C4-2B (cell line): ENCODE measurements at regions not wholly inside any gene's neighbourhood (a gene's known extent, or its start where the extent isn't known, plus 50 kb on each side); places are given as distances from the start of the nearest gene placed in this dataset.

ENCODE experiments used
- CTCF ChIP-seq: fragments of 450-650 bp; conservative IDR thresholded peaks from 2 replicates; pipeline ENCODE4 v1.5.1; 2017; ENCODE audit warnings: mild to moderate bottlenecking
- ZFX ChIP-seq: fragments of 450-650 bp; IDR thresholded peaks from 2 replicates; pipeline ENCODE4 v1.6.1; 2017

DNA sequence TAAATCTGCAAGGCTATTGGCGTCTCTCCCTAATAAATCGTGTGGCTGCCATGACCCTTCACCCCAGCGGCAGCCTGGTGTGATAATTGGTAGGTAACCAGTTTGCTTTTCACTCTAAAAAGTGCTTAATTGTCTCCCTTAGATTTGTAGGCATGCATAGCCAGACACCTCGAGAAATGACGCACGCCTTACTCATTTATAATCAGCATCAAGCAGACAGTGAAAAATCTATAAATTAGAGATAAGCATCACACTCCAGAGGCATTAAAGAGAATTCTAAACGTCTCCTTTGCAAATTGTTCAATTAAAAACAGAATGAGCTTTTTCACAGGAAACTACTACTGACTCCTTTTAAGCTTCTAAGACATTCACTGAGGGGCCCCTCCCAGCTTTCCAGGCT, 110.2 kb upstream of the RPS6KA2 start:
- no peak for TF ChIP-seq CTCF
- TF ChIP-seq ZFX, result no peak
